ENCODE measurements at regions not wholly inside any gene's neighbourhood (a gene's known extent, or its start where the extent isn't known, plus 50 kb on each side); places are given as distances from the start of the nearest gene placed in this dataset.
"Not testable (repeated sequence)": the region's sequence is repeated elsewhere in the genome, so short reads cannot be mapped to it uniquely, and the experiment has no call there.

GRCh38 chr9:38249049-38249448 lies 143.5 kb upstream of the ALDH1B1 start:
- no peak overlapping the region for H3K27ac ChIP-seq
- no peak for TF ChIP-seq CTCF (conservative IDR thresholded peaks at IDR 0.05)

- no peak overlapping the region for H3K27ac ChIP-seq
- no peak for TF ChIP-seq CTCF (conservative IDR thresholded peaks at IDR 0.05)
These were observed 145.7 kb upstream of the ALDH1B1 start for GRCh38 chr9:38246833-38247232.

- no peak overlapping the region for H3K27ac ChIP-seq
- TF ChIP-seq CTCF (conservative IDR thresholded peaks at IDR 0.05): no peak
These were observed 147.5 kb upstream of the ALDH1B1 start for GRCh38 chr9:38244971-38245370.

- no peak for TF ChIP-seq CTCF (conservative IDR thresholded peaks at IDR 0.05)
- H3K27ac ChIP-seq: no peak overlapping the region
These were observed 148.5 kb upstream of the ALDH1B1 start for GRCh38 chr9:38243993-38244392.

- not testable (repeated sequence) for H3K27ac ChIP-seq
These were observed 150.4 kb upstream of the ALDH1B1 start for GRCh38 chr9:38242151-38242550.

GRCh38 chr9:38240051-38240450 lies 152.5 kb upstream of the ALDH1B1 start:
- no peak overlapping the region for H3K27ac ChIP-seq
- TF ChIP-seq CTCF (conservative IDR thresholded peaks at IDR 0.05): no peak

GRCh38 chr9:38235244-38235643 lies 157.3 kb upstream of the ALDH1B1 start:
- no peak overlapping the region for H3K27ac ChIP-seq
- TF ChIP-seq CTCF (conservative IDR thresholded peaks at IDR 0.05): no peak

GRCh38 chr9:38234479-38235170 lies 157.9 kb upstream of the ALDH1B1 start:
- TF ChIP-seq CTCF (conservative IDR thresholded peaks at IDR 0.05): no peak
- H3K27ac ChIP-seq: no peak overlapping the region
